Stimulated activated CD4-positive, alpha-beta T cell treated with anti-CD3 and anti-CD28 coated beads, Interleukin-2, amount 100 ng/mL, for 48 hours (primary cell): ENCODE measurements at regions not wholly inside any gene's neighbourhood (a gene's known extent, or its start where the extent isn't known, plus 50 kb on each side); places are given as distances from the start of the nearest gene placed in this dataset.
A peak's percentile ranks its signal among the peaks of the same experiment; 100 is the strongest.

Source experiments
- DNase-seq, 2 donors: peaks; one replicate each; pipeline ENCODE4 v3.0.0-alpha.2; 2020

GRCh38 chr3:176523114-176523513 is 674.2 kb downstream of the TBL1XR1 start:
- DNase-seq: no peak

DNA sequence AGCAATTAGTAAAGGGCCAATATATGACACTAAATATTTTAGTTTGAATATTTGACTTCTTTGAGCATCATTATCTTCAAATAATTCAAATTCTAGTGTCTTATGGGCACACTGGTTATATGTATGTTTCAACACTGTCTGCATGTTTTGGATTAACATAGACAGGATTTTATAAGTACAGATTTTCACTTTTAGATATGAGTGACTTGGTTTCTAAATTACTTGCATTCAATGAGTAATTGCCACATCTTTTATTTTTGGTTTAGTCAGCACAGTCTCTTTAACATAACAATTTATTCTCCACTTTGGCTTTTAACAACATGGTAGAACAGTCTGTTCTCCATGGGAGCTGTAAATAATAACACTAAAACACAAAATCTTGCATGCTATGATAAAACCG is 674.8 kb downstream of the TBL1XR1 start:
- no peak for DNase-seq

GRCh38 chr3:176521531-176522175 is 675.6 kb downstream of the TBL1XR1 start:
- no peak for DNase-seq

DNA sequence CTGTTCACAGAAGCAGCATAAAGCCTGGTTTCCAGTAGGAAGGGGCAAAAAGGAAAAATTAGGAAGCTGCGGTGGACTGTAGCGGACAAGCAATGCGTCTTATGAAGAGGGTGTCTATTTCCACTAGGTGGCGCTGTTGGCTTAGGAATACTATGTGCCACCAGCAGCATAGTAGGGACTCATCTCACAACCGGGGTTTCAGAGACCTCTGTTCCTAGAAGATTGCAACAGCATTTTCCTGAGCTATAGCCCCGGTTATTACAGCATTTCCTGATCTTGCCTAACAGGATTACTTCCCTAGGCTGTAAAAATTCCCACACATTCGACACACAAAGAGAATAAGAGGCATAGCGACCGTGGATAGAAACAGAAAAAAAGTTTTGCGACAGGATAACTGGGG is 683.0 kb downstream of the TBL1XR1 start:
- DNase-seq: peak; percentile 15 to 22

- DNase-seq: peak in 1 of 2 donors; percentile 18
These were observed 683.7 kb downstream of the TBL1XR1 start for GRCh38 chr3:176513604-176514003.

- no peak for DNase-seq
These were observed 685.2 kb downstream of the TBL1XR1 start for GRCh38 chr3:176512037-176512436.

GRCh38 chr3:176510097-176510496 is 687.2 kb downstream of the TBL1XR1 start:
- no peak for DNase-seq

DNA sequence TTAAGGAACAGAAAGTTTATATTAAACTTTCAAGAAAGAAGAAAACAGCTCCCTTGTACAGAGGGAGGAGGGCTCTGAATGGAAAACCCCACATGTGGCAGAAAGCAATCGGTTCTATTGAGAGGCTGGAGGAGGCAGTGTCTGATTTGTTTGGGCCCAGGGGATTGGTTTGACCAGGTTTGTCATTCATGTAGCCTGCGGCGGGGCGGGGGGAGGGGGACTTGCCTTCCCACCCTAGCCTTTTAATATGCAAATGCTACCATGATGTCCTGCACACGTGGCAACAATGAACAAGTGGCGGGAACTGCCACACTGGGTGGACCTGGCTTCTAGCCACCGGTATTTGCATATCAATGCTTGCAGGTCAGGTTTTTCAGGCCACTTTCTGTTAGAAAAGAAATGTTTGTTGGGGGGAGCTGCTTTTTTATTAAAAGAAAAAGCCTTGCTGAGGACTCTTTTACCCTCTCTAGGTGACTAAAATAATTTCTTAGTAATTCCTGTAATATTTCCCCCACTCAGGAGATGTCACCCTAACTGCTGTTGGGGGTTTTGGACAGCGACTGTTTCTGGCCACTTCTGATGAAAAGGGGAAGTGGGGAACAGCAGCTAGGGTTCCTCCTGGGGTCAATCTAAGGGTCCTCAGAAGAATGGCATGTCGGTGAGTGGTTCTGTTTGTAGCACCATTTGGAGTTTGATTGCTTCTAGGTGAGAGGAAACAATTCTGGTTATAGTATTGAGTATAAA is 691.2 kb downstream of the TBL1XR1 start:
- DNase-seq: no peak

DNA sequence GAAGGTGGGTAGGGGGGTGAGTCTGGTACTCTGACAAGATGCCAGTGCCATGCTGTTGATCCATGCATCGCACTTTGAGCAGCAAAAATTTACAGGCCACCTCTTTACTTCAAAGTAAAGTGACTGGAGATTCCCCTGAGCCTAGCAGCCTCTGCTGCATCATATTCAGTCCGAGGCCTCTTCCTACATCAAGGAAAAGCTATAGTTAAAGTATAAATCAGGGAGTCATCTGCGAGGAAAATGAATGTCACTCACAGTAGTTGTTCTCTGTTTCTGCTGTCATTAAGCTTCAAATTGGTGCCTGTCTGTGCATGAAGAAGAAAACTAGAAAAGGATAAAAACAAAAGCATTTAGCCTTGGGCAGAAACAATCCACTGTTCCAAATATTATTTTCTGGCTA is 706.2 kb downstream of the TBL1XR1 start:
- DNase-seq: no peak

DNA sequence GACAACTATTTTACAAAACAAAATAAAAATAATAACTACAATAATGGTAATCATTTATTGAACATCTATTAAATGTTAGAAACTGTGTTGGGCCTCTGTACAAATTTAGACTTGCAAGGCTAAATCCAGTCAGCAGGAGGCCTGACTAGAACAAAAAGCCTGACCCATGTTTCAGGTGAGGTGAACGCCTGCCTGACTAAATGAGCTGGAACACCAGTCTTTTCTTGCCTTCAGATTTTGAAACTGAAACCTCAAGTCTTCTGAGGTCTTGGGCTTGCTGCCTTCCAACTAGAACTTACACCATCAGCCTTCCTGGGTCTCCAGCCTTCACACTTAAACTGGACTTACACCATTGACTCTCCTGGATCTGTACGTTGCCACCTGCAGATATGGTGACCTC is 706.9 kb downstream of the TBL1XR1 start:
- no peak for DNase-seq

DNA sequence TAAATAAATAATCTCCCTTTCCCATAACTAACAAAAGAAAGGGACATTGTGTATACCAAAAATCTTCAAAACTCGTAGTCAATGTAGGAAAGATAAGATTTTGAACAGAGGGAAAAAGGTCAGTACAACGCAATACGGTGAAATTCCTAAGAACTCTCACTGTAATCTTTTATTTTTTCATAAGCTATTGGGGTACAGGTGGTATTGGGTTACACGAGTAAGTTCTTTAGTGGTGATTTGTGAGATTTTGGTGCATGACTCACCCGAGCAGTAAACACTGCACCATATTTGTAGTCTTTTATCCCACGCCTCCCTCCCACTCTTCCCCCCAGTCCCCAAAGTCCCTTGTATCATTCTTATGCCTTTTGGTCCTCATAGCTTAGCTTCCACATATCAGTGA is 718.0 kb downstream of the TBL1XR1 start:
- DNase-seq: no peak

DNA sequence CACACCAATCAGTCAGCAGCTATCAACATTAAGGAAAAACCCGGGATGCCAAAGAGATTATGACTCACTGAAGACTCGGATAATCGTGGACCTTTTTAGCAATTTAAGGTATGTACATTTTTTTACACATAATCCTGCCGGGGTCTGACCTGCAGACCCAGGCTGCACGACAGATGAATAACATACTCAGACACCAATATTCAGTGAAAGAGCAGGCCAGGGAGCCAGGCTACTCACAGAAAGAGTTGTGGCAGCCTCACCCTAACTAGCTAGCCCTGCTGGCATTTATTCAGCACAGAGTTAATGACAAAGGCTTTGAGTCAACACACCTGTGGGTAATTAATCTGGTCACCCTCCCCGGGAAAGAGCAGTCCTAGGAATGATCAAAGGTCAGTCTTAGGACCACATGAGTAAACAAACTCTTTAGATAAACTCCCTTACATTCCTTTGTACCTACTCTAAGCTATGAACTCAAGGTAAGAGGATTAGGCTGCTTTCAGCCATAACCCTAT is 727.5 kb downstream of the TBL1XR1 start:
- no peak for DNase-seq

GRCh38 chr3:176463610-176464009 is 733.7 kb downstream of the TBL1XR1 start:
- DNase-seq: no peak

GRCh38 chr3:176447369-176447768 is 749.9 kb downstream of the TBL1XR1 start:
- DNase-seq: no peak

GRCh38 chr3:176442326-176442725 is 755.0 kb downstream of the TBL1XR1 start:
- DNase-seq: no peak

- DNase-seq: no peak
These were observed 757.6 kb downstream of the TBL1XR1 start for GRCh38 chr3:176439729-176440128.

DNA sequence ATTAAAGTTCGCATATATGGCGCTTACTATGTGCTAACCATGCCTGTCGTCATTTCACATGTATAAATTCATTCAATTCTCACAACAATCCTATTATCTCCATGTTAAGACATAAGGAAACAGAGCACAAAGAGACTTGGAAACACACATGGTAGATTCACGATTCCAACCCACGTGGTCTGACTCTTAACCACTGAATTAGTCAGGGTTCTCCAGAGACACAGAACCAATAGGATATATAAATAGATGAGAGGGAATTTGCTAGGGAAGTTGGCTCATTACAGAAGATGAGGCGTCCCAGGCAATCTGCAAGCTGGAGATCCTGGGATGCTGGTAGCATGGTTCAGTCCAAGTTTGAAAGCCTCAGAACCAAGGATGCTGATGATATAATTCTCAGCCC is 765.3 kb downstream of the TBL1XR1 start:
- DNase-seq: no peak

GRCh38 chr3:176431038-176431418 is 766.3 kb downstream of the TBL1XR1 start:
- no peak for DNase-seq

DNA sequence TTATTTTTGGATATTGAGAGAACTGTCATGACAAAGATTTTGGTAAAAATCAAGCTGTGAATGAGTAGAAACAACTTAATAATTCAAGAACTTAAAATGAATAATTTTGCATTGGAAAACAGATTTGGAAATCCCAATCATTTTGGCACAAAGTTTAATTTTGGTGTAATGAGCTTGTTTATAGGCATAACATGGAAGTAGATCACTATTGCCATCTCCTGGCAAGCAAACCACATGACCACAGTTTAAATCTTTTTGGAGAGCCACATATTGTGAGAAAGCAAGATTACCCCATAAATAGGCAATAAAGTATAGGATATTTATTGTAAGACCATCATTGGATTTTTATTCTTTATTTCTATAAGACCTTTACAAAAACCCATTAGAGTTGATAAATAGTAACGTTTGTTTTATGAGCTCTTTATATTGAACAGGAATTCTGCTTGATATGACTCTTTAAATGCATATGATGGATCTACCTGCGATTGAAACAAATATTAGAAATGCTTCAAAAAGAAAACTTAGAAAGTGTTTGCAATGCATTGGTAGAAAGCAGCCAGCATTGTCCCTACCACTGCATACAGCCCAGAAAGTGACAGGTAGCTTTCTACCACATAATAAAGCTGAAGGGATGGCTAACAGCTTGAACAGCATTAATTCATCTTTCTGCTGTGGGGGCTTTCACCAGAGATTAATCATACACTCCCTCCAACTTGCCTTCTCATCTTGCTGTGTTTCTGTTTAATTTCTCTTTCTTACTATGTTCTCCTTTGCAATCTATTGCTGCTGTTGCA is 766.8 kb downstream of the TBL1XR1 start:
- no peak for DNase-seq

- no peak for DNase-seq
These were observed 768.7 kb downstream of the TBL1XR1 start for GRCh38 chr3:176428552-176428951.

- DNase-seq: no peak
These were observed 770.9 kb downstream of the TBL1XR1 start for GRCh38 chr3:176426371-176426770.

DNA sequence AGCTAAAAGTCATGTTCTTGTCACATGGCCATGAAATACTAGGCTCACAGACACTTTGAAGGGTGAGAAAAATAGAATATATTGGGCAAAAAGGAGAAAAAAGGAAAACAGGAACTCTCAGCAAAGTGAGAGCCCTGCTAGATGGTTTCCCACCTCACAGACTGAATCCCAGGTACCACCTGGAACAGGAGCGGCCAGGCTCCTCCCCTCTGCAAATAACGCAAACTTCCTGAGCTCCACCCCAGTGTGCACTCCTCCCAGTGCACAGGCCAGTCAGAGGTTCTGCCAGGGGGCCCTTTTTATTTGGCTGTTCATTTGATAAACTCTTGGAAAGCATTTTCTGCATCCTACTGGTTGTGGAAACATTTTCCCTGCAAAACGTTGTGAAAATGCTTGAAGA is 780.4 kb downstream of the TBL1XR1 start:
- no peak for DNase-seq

- no peak for DNase-seq
These were observed 781.5 kb downstream of the TBL1XR1 start for GRCh38 chr3:176415661-176416295.
